Activated naive CD4-positive, alpha-beta T cell treated with Interleukin-2 at 50 U/mL for 16 hours (primary cell): ENCODE measurements at regions not wholly inside any gene's neighbourhood (a gene's known extent, or its start where the extent isn't known, plus 50 kb on each side); places are given as distances from the start of the nearest gene placed in this dataset.
A peak's percentile ranks its signal among the peaks of the same experiment; 100 is the strongest.
"Not testable (repeated sequence)": the region's sequence is repeated elsewhere in the genome, so short reads cannot be mapped to it uniquely, and the experiment has no call there.

ENCODE experiments used
- DNase-seq: peaks from one replicate; pipeline ENCODE4 v3.0.0-alpha.2; 2020

DNA sequence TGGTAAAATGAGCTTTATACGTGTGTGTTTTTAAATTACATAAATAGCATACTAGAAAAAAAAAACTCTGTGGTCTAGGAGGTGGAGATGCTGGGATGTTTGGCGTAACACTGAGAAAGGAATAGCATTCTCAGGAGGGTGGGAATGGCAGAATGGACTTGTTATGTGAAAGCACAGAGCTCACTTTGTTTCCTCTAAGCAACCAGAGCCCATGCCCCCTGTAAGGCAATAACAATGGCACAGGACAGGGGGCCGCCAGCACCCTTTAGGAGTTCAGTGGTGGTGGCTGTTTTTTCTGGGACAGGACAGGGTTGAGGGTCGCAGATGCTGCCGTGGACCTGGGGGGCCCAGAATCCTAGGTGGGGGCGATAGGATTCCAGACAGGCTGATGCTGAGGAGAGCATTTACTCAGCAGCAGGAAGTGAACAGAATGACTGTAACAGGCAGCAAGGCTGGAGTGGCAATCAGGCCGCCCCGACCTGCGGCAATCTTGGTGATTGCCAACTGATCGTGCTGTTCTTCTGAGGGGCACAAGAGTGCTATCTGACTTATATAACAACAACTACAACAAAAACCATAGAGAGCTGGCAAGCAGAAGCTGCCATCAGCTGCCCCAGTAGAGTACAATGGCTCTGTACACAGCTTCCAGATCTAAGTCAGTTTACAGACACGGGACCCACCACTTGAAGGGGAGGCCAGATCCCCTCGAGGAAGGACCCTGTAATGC, 160.4 kb downstream of the UACA start:
- no peak for DNase-seq

DNA sequence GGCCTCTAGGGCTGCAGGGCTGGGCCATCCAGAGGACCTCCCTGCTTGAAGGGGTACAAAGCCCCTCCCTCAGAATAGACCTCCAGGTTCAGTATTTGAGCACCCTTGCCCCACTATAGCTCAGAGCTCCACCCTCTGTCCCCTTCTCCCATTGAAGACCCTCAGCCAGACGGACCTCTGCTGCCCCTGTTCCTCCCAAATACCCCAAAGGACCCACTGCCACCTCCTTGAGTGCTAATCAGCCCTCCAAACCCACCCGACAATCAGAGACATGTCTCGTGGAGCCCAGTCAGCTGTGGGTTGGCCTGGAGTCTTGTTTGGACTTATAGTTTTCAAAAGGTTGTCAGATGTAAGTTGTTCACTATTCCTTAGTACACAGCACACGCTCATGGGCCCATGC, 161.1 kb downstream of the UACA start:
- DNase-seq, result no peak

DNA sequence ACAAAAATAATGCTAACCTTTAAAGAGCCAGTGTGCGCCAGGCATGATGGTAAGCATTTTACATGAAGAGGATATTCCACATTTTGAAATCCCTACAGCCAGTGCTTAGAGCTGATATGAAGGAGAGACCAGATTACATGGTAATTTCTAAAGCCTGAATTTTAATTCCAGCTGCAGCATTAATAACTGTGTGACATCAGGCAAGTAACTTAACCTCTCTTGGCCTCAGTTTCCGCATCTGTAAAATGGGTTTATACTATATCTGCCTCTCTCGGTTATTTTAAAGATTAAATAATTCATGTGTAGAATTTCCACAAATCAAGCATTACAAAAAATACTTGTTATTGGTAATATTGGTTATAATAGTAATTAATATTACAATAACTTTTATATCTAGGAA, 165.4 kb downstream of the UACA start:
- DNase-seq, result no peak

DNA sequence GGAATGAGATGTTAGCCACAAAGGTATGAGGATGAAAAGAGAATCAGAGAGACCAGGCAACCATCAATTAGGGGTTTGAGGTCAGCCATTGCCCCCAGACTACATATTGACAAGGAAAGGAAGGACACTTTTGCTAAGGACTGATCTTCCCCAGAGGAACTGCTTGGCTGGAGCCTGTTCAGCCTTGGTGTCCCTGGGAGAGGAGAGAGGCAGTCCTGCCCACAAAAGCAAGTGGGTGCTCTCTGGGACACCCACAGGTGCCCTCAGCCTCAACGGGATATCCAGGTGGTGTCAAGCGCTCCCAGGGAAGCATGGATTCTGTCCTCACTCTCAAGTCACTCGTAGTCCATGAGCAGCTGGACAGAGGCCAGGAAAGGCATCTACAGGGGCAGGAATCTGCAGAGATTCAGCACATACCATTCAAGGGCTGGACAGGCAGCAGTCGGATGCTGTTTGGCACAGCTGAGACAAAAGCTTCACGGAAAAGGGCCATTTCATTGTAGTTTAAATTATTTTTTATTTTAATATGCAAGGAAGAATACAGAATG, 166.2 kb downstream of the UACA start:
- DNase-seq, result no peak

DNA sequence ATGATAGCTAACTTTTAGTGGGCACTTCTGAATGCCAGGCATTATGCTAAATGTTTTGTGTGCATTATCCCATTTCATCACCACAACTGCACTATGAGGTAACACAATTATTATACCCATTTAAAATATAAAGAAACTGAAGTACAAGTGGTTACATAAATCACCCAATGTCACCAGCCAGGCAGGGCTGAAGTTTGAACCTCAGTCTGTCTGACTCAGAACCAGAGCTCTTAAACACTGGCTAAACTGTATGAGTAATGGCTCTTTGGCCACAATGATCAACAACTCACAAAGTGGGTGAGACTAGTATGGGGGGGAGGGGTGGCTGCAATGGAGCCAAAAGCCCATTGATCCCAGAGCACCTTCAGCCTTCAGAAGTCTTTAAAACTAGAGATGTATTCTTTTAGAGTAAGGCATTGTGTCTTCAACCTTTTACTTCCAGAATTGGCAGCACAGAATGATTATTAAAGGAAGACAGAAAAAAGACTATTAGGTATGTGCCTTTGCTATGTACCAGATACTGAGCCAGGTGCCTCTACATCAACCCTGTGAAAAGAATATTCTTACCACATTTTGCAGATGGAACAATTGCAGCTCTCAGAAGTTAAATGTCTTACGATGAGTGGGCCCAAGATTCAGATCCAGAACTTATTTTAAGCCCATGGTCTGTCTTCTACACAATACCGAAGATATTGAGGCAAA, 166.9 kb downstream of the UACA start:
- DNase-seq, result no peak

DNA sequence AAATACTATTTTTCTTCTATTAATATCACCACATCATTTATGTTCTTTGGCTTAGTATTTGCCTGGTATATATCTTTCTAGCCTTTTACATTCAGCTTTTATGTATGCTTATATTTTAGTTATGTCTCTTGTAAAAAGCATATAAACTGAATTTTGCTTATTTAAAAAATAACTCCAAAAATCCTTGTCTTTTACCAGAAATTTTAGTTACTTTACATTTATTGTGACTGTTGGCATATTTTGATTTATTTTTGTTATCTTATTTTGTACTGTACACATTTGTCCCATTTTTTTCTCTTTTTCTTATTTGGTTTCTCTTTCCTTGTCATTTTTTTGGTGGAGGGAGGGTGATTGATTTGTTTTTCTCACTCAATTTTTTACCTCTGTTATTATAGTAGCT, 169.6 kb downstream of the UACA start:
- DNase-seq, result no peak

DNA sequence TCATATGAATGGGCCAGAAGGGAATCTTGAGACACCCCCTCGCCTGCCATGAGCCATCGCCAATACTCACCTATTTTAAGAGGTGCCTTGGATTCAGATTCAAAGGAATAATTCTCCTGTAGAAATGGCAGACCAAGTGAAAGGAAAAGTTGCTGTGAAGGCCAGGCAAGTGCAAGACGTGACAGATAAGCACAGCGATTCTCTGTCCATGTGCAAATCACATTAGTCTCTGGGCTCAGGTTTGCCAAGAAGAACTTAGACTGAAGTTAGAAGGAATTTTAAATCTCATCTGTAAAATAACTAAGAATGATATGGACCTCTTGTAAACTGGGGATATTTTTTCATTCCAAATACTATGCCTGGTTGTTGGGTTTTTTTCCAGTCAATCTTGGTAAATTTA, 173.6 kb downstream of the UACA start:
- no peak for DNase-seq

DNA sequence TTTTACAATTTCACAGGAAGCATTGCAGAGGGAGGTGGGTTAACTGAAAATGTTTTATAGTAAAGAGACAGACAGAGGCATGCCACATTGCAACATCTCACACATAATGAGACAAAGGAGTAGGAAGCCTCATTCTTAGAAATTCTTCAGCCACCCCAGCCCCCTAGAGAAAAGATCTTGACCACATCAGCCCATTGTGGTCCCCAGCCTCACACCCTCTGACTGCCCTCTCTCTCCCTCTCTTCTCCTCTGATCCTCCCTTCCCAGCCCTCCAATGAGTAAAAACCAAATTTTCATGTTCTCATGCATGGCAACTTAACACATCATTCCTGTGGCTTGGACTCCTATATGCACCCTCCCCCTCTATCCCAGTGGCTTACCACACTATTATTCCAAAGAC, 174.1 kb downstream of the UACA start:
- DNase-seq, result no peak

DNA sequence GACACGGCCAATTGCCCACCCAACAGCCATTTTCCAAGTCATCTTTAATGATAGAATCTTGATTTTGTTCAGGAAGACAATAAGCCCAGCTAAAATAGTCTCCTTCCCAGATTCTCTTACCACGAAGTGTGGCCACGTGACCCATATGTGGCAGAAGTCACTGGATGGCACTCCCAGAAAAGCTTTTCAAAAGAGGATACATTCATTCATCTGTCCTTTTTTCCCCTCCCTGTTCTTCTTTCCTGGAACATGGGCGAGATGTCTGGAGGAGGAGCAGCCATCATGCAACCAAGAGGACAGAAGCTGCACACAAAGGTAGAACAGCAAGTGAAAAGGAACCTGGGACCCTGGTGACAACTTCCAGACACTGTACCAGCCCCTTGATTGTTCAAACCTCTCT, 174.7 kb downstream of the UACA start:
- DNase-seq, result no peak

DNA sequence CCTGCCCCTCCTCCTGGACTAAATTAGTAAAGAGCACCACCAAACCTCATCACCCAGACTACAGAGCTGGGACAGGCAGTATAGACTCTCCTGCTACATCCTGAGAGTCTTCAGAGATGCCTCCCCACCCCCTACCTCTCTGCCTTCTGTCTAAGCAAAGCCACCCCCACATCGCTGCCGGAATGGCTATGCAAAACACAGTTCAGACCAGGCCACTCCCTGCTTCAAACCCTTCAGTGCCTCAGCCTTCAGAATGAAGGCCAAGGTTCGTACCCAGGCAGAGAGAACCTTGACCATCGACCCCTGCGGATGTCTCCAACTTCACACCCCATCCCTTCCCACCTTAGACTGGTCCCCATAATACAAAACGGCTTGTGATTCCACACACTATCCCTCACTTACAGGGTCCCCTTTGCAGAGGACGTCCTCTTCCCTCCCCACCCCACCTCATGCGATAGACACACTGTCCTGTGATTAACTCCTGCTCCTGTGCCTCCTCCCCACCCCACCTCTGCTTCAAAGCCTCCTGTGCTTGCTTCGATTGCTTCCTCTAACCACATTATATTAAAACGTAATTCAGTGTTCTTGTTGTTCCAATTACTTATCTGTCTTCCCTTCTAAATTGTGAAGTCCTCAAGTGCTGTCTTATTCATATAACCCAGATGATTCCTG, 175.3 kb downstream of the UACA start:
- no peak for DNase-seq

DNA sequence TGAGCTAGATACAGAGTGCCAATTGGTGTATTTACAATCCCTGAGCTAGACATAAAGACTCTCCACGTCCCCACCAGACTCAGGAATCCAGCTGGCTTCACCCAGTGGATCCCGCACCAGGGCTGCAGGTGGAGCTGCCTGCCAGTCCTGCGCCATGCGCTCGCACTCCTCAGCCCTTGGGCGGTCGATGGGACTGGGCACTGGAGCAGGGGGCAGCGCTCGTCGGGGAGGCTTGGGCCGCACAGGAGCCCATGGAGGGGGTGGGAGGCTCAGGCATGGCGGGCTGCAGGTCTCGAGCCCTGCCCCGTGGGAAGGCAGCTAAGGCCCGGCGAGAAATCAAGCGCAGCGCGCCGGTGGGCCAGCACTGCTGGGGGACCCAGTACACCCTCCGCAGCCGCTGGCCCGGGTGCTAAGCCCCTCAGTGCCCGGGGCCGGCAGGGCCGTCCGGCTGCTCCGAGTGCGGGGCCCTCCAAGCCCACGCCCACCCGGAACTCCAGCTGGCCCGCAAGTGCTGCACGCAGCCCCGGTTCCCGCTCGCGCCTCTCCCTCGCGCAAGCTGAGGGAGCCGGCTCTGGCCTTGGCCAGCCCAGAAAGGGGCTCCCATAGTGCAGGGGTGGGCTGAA, 176.2 kb downstream of the UACA start:
- not testable (repeated sequence) for DNase-seq

DNA sequence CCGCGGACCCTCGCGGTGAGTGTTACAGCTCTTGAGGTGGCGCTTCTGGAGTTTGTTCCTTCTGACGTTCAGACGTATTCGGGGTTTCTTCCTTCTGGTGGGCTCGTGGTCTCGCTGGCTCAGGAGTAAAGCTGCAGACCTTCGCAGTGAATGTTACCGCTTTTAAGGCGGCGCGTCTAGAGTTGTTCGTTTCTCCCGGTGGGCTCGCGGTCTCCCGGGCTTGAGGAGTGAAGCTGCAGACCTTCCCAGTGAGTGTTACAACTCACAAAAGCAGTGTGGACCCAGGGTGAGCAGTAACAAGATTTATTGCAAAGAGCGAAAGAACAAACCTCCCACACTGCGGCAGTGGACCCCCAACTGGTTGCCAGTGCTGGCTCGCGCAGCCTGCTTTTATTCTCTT, 177.1 kb downstream of the UACA start:
- no peak for DNase-seq

DNA sequence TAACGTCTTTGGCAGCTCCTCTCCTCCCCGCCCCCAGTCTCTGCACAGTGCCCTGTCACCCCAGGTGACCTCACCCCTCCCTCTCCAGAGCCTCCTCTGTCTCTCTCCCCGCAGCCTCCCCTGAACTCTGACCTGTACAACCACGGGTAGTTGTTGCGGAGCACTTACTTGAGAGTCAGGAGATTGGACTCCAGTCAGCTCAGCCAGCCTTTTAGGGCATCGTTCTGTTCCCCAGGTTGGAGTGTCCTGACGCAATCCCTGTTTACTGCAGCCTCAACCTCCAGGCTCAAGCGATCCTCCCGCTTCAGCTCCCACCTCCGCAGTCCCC, 177.7 kb downstream of the UACA start:
- DNase-seq, result peak; percentile 6

DNA sequence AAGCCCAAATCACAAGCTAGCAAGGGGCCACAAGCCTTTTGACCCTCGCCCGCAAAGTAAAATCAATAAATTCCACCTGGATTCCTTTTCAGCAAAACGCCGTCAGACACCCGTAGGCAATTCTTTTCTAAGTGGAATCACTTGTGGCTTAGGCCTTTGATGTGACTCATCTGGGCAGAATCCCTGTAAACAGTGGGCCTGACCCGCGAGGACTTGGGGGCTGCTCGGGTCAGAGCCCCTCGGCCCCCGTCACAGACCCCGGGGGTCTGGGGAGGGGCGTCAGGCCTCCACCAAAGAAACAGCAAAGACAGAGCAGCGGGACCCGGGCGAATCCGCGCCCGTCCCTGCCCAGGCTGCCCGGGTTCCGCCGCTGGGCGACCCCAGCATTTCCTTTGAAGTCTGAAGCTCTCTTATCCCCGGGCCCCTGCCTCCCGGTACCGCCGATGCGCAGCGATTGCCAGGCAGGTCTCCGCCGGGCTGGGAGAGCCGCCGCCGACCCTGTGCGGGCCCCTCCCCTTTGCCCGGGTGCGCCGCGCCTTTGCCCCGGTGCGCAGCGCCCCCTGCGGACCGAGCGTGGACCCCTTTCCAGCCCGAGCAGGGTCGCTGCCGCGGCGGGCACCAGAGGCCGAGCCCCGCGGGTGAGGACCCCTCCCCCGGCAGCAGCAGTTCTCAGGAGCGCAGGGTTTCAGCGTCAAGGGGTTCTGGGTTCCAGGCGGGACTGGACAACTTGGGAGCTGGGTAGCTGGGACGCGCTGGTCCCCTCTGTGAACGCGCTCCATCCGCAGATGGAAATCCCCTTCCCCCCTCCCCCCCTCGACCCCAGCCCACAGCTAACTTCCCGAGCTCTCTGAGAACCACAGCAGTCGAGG, 178.3 kb downstream of the UACA start:
- DNase-seq, result peak; percentile 44

DNA sequence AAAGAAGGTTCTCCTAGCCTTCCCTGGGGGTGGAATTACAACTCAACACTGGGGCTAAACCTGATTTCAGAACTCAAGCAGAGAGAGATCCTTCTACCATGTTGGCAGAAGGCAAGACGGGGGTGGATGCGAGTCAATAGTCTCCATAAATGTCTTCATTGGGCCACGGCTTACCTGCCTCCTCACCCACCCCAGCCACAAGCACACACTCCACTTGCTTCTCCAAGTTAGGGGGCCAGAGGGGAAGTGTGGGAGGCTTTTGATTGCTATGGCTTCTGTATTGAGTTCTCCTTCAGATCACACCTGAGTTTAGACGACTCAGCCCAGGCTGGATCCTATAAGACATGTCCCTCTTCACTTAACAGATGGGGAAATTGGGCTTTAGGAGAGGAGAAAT, 178.9 kb downstream of the UACA start:
- no peak for DNase-seq

DNA sequence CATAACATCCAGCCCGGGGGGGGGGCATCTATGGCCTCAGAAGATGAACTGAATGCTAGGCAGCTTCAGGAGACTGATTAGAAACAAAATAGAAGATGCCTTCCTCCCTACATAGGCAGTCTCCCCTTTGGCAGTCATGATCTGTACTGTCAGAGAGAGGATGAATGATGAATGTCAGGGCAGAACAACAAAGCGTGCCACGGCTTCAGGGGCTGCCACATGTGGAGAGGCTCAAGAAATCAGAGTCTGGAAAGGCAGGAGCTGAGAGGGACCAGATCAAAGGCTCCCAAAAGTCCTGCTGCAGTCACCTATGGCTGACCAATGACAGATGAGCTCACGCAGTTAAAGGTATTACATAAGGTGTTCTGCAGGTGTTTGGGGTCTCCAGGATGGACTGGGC, 180.4 kb downstream of the UACA start:
- DNase-seq, result no peak

DNA sequence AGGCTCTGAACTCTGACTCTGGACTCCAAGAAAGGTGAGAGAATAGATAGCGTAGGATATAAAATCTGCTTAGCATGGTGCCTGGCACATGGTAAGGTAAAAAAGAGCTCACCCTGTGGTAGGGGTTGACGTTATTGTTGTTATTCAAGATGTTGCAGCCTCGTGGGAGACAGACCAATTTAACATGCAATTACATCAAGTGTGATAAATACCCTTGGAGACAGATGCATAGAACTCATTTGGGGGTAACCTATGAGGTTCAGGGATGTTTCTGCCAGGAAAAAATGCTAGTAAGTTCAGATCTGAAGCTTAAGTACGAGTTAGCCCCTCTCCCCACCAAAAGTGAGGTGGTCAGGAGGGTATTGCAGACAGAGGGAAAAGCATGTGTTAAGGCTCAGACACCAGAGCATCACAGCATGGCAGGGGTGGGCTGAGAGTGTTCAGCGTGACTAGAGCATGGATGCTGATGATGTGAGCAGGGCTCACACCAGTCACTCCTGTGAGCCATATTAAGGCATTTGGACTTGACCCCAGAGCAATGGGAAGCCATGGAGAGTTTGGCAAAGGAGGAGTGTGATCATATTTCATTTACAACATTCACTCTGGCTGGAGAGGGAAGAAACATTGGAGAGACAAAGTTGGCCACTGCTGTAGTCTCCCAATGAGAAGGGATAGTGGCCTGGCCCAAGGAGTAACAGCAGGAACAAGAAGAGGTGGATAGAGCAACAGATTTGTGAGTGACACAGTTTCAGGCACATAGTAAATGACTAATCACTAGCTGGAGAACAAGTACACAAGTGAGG, 181.0 kb downstream of the UACA start:
- no peak for DNase-seq

DNA sequence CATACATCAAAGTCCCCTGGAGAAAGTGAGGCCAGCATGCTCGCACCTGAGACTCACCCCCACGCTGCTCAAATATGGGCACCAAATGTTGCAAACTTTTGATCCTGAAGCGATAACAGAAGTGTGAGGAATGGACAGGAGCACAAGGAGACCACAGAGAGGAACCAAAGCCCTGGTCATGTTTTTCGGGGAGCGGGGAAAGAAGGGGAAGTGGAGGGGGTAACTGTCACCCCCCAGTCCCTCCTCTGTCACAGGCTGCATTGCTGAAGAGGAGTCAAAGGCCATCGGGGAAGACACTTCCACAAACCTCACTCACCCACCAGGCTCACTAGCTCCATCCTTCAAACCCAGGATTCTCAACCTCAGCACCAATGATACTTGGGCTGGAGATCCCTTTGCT, 182.4 kb downstream of the UACA start:
- no peak for DNase-seq

DNA sequence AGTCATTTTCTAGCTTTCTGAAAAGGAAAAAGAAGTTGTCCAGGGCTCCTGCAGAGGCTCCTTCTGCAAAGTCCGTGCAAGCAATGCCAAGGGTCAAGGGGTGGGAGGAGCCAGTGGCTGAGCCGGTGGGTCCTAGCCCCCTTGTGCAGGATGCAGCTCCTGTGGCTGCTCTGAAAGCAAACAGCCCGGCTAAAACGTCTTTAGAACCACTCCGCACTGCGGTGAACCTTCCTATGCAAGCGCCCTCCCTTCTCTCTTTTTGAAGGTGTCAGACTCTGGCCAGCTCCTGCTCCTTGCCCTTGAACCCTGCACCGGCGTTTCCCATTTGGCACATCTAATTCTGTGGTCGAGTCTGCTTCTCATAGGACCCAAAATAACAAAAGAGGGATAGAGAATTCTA, 183.1 kb downstream of the UACA start:
- DNase-seq, result no peak

DNA sequence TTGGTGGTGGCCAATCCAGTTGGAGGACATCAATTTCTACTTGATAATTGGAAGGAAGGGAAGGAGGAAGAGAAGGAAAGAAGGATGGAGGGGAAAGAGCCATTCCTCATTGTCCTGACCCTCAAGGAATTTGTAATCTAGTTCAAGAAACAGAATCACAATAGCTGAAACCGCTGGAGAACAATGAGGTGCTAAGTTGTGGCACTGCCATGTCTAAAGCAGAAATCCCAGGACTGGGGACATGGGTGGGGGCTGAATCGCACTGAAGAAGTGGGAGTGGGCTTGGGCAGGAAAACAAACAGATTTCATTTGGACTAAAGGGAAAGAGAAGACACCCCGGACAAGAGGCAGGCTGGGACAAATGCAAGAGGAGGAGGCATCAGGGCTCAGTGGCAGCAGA, 183.6 kb downstream of the UACA start:
- DNase-seq, result no peak

DNA sequence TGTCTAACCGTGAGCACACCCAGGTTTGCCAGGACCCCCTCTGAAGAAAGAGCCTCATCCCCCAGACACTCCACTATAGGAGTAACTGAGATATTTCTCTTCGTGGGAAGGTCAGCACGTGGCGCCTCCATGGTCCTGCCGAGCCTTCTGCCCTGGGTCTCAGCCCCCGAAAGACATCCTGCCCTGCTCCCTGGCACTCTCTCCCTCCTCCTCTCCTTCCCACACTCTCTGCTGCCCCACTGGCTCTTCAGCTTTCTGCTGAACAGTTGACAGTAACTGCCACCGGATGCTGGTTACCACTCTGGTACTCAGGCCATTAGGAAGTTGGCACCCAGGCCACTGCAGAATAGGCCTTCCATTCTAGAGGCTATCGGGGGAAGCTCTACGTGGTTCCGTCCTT, 185.2 kb downstream of the UACA start:
- DNase-seq, result no peak

DNA sequence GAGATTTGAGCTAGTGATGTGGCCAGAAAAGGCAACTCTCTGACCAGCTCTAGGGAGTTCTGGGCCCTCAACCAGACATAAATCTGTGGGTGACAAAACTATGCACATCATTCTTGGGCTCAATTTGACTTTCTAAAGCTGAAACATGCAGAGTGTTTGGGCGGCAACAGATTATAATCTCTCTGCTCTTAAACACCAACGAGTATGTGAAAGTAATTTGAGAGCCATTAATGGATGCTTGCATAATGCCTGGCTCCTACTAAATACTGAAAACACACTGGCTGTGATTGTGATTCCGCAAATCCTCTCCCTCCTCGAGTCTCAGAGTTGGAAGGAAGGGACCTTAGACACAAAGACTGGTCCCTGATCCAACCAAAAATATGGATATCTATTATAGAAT, 186.7 kb downstream of the UACA start:
- DNase-seq, result no peak
